Smooth muscle cell (in vitro differentiated cells): ENCODE measurements at regions not wholly inside any gene's neighbourhood (a gene's known extent, or its start where the extent isn't known, plus 50 kb on each side); places are given as distances from the start of the nearest gene placed in this dataset.
"Not testable (repeated sequence)": the region's sequence is repeated elsewhere in the genome, so short reads cannot be mapped to it uniquely, and the experiment has no call there.

Experiments
- DNase-seq: peaks from one replicate; lab custom pipeline; 2025; ENCODE audit not compliant: unreplicated experiment; lab: John Stamatoyannopoulos, UW
- H2AFZ ChIP-seq: fragments of 200-600 bp; sonication (generic); 2 replicates; pipeline ENCODE4 v1.6.0; 2016; ENCODE audit warnings: antibody characterized with exemption, low read depth, mild to moderate bottlenecking
- H3F3A ChIP-seq: fragments of 200-600 bp; sonication (generic); 2 replicates; pipeline ENCODE4 v1.6.0; 2017; ENCODE audit warnings: antibody characterized with exemption, low read depth
- H3K27ac ChIP-seq: fragments of 200-600 bp; sonication (generic); 2 replicates; pipeline ENCODE4 v1.5.1; 2016; ENCODE audit warnings: low read depth, mild to moderate bottlenecking
- H3K27me3 ChIP-seq: fragments of 200-600 bp; sonication (generic); 2 replicates; pipeline ENCODE4 v1.6.1; 2016; ENCODE audit warnings: low read depth, mild to moderate bottlenecking
- H3K36me3 ChIP-seq: fragments of 200-600 bp; sonication (generic); 2 replicates; pipeline ENCODE4 v1.5.1; 2016; ENCODE audit warnings: low read depth
- H3K4me1 ChIP-seq: fragments of 200-600 bp; sonication (generic); 2 replicates; pipeline ENCODE4 v1.5.1; 2016; ENCODE audit warnings: low read depth
- H3K4me2 ChIP-seq: fragments of 200-600 bp; sonication (generic); 2 replicates; pipeline ENCODE4 v1.6.0; 2016; ENCODE audit warnings: mild to moderate bottlenecking
- H3K4me3 ChIP-seq: fragments of 200-600 bp; sonication (generic); 2 replicates; pipeline ENCODE4 v1.5.1; 2016; ENCODE audit warnings: mild to moderate bottlenecking
- H3K79me2 ChIP-seq: fragments of 200-600 bp; sonication (generic); 2 replicates; pipeline ENCODE4 v1.6.0; 2016; ENCODE audit warnings: low read depth, mild to moderate bottlenecking
- H3K9ac ChIP-seq: fragments of 200-600 bp; sonication (generic); 2 replicates; pipeline ENCODE4 v1.6.0; 2016; ENCODE audit warnings: low read depth
- H3K9me3 ChIP-seq: fragments of 200-600 bp; sonication (generic); replicated peaks from 2 replicates; pipeline ENCODE4 v1.5.1; 2016; ENCODE audit warnings: low read depth
- H4K20me1 ChIP-seq: fragments of 200-600 bp; sonication (generic); 2 replicates; pipeline ENCODE4 v1.6.0; 2016; ENCODE audit warnings: low read depth
- WGBS: methylation state at CpG from one replicate; pipeline ENCODE4 v1.1.7; 2016; ENCODE audit warnings: low lambda C conversion rate; 5-methylcytosine and 5-hydroxymethylcytosine counted together

GRCh38 chr21:6456011-6456661 is 4065.2 kb upstream of the TPTE start:
- H3K4me2 ChIP-seq, H3K27ac ChIP-seq, H3K27me3 ChIP-seq, H2AFZ ChIP-seq, H3K4me3 ChIP-seq, H3K36me3 ChIP-seq, H3K9ac ChIP-seq, H3F3A ChIP-seq, H3K79me2 ChIP-seq, H3K9me3 ChIP-seq, DNase-seq, H3K4me1 ChIP-seq, H4K20me1 ChIP-seq: not testable (repeated sequence)
- WGBS = no CpG with 5 or more reads among the region's 18 CpGs

GRCh38 chr21:6459761-6460160 is 4061.6 kb upstream of the TPTE start:
- H3K79me2 ChIP-seq, H3K9ac ChIP-seq, H3K27ac ChIP-seq, H4K20me1 ChIP-seq, H3K9me3 ChIP-seq, H3K4me1 ChIP-seq, H3K4me3 ChIP-seq, H3F3A ChIP-seq, H2AFZ ChIP-seq, H3K36me3 ChIP-seq, H3K27me3 ChIP-seq, DNase-seq, H3K4me2 ChIP-seq: not testable (repeated sequence)
- WGBS = 96% methylated on average over 4 of the region's 12 CpGs

- not testable (repeated sequence) for H3K4me2 ChIP-seq, H3K79me2 ChIP-seq, H3K9me3 ChIP-seq, H3F3A ChIP-seq, H3K27me3 ChIP-seq, H3K36me3 ChIP-seq, H3K4me3 ChIP-seq, H3K27ac ChIP-seq, DNase-seq, H4K20me1 ChIP-seq, H3K9ac ChIP-seq, H3K4me1 ChIP-seq, H2AFZ ChIP-seq
- WGBS = no CpG with 5 or more reads among the region's 10 CpGs
Observed at GRCh38 chr21:6461358-6461757, 4060.0 kb upstream of the TPTE start.

- not testable (repeated sequence) for H3K4me1 ChIP-seq, H3K36me3 ChIP-seq
- WGBS = no CpG with 5 or more reads among the region's 11 CpGs
Observed at GRCh38 chr21:6464419-6464818, 4057.0 kb upstream of the TPTE start.

DNA sequence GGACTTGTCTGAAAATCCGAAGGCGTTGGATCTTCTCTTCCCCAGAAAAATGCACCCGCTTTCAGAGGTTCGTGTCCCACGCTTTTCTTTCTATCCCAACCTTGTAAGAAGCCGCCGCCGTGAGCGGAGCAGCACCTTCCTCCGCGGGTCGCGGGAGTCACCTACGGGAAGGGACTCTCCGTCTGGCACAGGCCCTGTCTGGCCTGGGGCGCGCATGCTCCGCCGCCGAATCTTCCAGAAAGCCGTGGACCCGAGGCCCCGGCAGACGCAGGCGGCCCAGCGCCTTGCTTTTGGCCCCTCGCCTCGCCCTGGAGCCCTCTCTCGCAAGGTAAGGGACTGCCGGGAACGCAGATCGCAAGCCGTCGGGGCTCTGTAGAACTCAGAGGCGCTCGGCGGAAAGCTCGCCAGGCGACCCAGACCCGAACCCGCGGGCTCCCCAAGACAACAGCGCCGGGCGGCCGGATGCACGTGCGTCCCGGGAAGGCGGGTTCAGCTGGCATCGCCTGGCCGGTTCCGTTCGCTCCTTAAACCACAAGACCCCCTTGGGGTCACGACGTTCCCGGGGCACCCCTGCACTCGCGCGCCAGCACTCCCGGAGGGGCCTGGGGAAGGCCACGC is 4055.2 kb upstream of the TPTE start:
- H3K36me3 ChIP-seq, H3K4me1 ChIP-seq, H3K4me2 ChIP-seq, H3K27me3 ChIP-seq, H2AFZ ChIP-seq, H3K9ac ChIP-seq, H3K4me3 ChIP-seq, H3F3A ChIP-seq, H3K27ac ChIP-seq, H4K20me1 ChIP-seq, H3K79me2 ChIP-seq, H3K9me3 ChIP-seq, DNase-seq: not testable (repeated sequence)
- WGBS = no CpG with 5 or more reads among the region's 62 CpGs

More at GRCh38 chr21:6464419-6464818, 4057.0 kb upstream of the TPTE start:
- not testable (repeated sequence) for H3K9ac ChIP-seq, H3K4me2 ChIP-seq, H2AFZ ChIP-seq, H3K4me3 ChIP-seq, H3K79me2 ChIP-seq, H4K20me1 ChIP-seq, H3F3A ChIP-seq, H3K27ac ChIP-seq, DNase-seq, H3K27me3 ChIP-seq, H3K9me3 ChIP-seq

- H4K20me1 ChIP-seq, H3K36me3 ChIP-seq, H3K79me2 ChIP-seq, H2AFZ ChIP-seq, H3K9me3 ChIP-seq, H3K9ac ChIP-seq, H3K4me2 ChIP-seq, H3K27me3 ChIP-seq, DNase-seq, H3F3A ChIP-seq, H3K27ac ChIP-seq, H3K4me1 ChIP-seq, H3K4me3 ChIP-seq: not testable (repeated sequence)
- no CpG with 5 or more reads among the region's 33 CpGs for WGBS
Observed at GRCh38 chr21:6466707-6467106, 4054.7 kb upstream of the TPTE start.

- H3K4me3 ChIP-seq, H3F3A ChIP-seq, H3K79me2 ChIP-seq, H2AFZ ChIP-seq, H3K4me1 ChIP-seq, H3K9ac ChIP-seq, DNase-seq, H4K20me1 ChIP-seq, H3K36me3 ChIP-seq, H3K27me3 ChIP-seq, H3K4me2 ChIP-seq, H3K27ac ChIP-seq, H3K9me3 ChIP-seq: not testable (repeated sequence)
- WGBS = no CpG with 5 or more reads among the region's 60 CpGs
Observed at GRCh38 chr21:6467189-6467774, 4054.1 kb upstream of the TPTE start.

DNA sequence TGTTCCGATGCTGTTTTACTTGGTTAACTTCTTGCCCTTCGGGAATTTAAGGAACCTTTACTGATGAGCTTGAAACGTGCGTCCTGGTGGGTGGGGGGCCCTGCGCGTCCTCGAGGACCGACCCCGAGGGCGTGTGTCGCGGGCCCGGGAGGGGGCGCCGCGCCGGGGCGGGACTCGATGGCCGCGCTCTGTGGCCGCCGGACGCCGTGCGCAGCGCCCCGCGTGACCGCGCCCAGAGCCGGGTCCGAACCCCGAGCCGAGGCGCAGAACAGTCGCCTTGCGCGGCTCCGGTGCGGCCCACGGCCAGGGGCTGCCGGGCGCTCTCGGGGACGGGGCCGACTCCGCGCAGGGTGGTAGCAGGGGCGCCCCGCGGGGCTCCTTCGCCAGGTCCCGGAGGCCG is 4053.5 kb upstream of the TPTE start:
- not testable (repeated sequence) for H3K4me1 ChIP-seq, DNase-seq, H3F3A ChIP-seq, H3K27ac ChIP-seq, H2AFZ ChIP-seq, H3K27me3 ChIP-seq, H3K36me3 ChIP-seq, H3K9ac ChIP-seq, H3K79me2 ChIP-seq, H3K9me3 ChIP-seq, H3K4me3 ChIP-seq, H3K4me2 ChIP-seq, H4K20me1 ChIP-seq
- WGBS = no CpG with 5 or more reads among the region's 55 CpGs
